ENCODE measurements at regions not wholly inside any gene's neighbourhood (a gene's known extent, or its start where the extent isn't known, plus 50 kb on each side); places are given as distances from the start of the nearest gene placed in this dataset.
"Not testable (repeated sequence)": the region's sequence is repeated elsewhere in the genome, so short reads cannot be mapped to it uniquely, and the experiment has no call there.

GRCh38 chr2:34731292-34731691 lies 1132.2 kb upstream of the FAM98A start:
- H3K27me3 ChIP-seq (ENCODE audit: control insufficient read depth in 1 of 2, insufficient read depth in 2 of 2, low read length in 2 of 2) = no peaks in the 10 kb centered on the region
- H3K27ac ChIP-seq (ENCODE audit: low read length) = no peak overlapping the region
- no peaks in the 10 kb centered on the region for H3K9me3 ChIP-seq (ENCODE audit: control insufficient read depth in 2 of 2, low read length in 2 of 2)
- H3K4me1 ChIP-seq (ENCODE audit: control insufficient read depth, insufficient read depth, low read length) = no peaks in the 10 kb centered on the region
- no peaks in the 10 kb centered on the region for H3K36me3 ChIP-seq (ENCODE audit: control insufficient read depth in 2 of 2, insufficient read depth in 2 of 2, low read length in 2 of 2)
- H3K4me3 ChIP-seq (ENCODE audit: low read length in 2 of 2) = no peak overlapping the region
- H3K9ac ChIP-seq (ENCODE audit: low read length in 2 of 2) = no peak overlapping the region

DNA sequence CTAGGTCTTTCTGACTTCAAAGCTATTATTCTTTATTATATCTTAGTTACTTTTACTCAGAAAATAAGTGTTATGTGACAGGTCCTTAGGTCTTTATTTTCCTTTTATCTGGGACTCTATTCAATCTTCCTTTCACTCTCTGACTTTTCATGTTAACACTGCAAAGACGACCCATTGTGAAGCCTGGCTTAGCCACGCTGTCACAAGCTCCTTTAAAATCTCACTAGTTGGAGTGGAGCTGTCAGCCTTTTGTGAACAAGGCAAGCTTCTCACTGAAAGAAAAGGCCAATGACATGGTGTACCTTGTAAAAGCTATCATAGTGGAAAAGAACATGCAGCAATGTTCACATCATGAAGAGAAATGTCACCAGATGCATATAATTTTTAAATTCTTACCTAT lies 1130.7 kb upstream of the FAM98A start:
- H3K36me3 ChIP-seq (ENCODE audit: control insufficient read depth in 2 of 2, insufficient read depth in 2 of 2, low read length in 2 of 2) = no peaks in the 10 kb centered on the region
- H3K9me3 ChIP-seq (ENCODE audit: control insufficient read depth in 2 of 2, low read length in 2 of 2) = no peaks in the 10 kb centered on the region
- no peaks in the 10 kb centered on the region for H3K4me1 ChIP-seq (ENCODE audit: control insufficient read depth, insufficient read depth, low read length)
- H3K9ac ChIP-seq (ENCODE audit: low read length in 2 of 2) = no peak overlapping the region
- H3K27ac ChIP-seq (ENCODE audit: low read length) = no peak overlapping the region
- no peaks in the 10 kb centered on the region for H3K27me3 ChIP-seq (ENCODE audit: control insufficient read depth in 1 of 2, insufficient read depth in 2 of 2, low read length in 2 of 2)
- no peak overlapping the region for H3K4me3 ChIP-seq (ENCODE audit: low read length in 2 of 2)

- H3K4me1 ChIP-seq (ENCODE audit: control insufficient read depth, insufficient read depth, low read length) = no peaks in the 10 kb centered on the region
- no peaks in the 10 kb centered on the region for H3K27me3 ChIP-seq (ENCODE audit: control insufficient read depth in 1 of 2, insufficient read depth in 2 of 2, low read length in 2 of 2)
- H3K9me3 ChIP-seq (ENCODE audit: control insufficient read depth in 2 of 2, low read length in 2 of 2) = no peaks in the 10 kb centered on the region
Observed at GRCh38 chr2:34724107-34724506, 1125.0 kb upstream of the FAM98A start.

GRCh38 chr2:34723683-34724082 lies 1124.6 kb upstream of the FAM98A start:
- no peaks in the 10 kb centered on the region for H3K36me3 ChIP-seq (ENCODE audit: control insufficient read depth in 2 of 2, insufficient read depth in 2 of 2, low read length in 2 of 2)
- no peaks in the 10 kb centered on the region for H3K9me3 ChIP-seq (ENCODE audit: control insufficient read depth in 2 of 2, low read length in 2 of 2)
- no peak overlapping the region for H3K9ac ChIP-seq (ENCODE audit: low read length in 2 of 2)
- no peak overlapping the region for H3K4me3 ChIP-seq (ENCODE audit: low read length in 2 of 2)
- H3K27ac ChIP-seq (ENCODE audit: low read length) = no peak overlapping the region
- no peaks in the 10 kb centered on the region for H3K4me1 ChIP-seq (ENCODE audit: control insufficient read depth, insufficient read depth, low read length)
- no peaks in the 10 kb centered on the region for H3K27me3 ChIP-seq (ENCODE audit: control insufficient read depth in 1 of 2, insufficient read depth in 2 of 2, low read length in 2 of 2)

More at GRCh38 chr2:34724107-34724506, 1125.0 kb upstream of the FAM98A start:
- H3K4me3 ChIP-seq (ENCODE audit: low read length in 2 of 2) = no peak overlapping the region
- H3K36me3 ChIP-seq (ENCODE audit: control insufficient read depth in 2 of 2, insufficient read depth in 2 of 2, low read length in 2 of 2) = no peaks in the 10 kb centered on the region
- H3K9ac ChIP-seq (ENCODE audit: low read length in 2 of 2) = no peak overlapping the region
- no peak overlapping the region for H3K27ac ChIP-seq (ENCODE audit: low read length)

GRCh38 chr2:34719206-34719605 lies 1120.1 kb upstream of the FAM98A start:
- Histone ChIP-seq H3K27ac (ENCODE audit: low read length) (no peak overlapping the region), H3K4me3 (ENCODE audit: low read length in 2 of 2) (no peak overlapping the region), H3K9ac (ENCODE audit: low read length in 2 of 2) (no peak overlapping the region), H3K27me3 (ENCODE audit: control insufficient read depth in 1 of 2, insufficient read depth in 2 of 2, low read length in 2 of 2) (no peaks in the 10 kb centered on the region), H3K4me1 (ENCODE audit: control insufficient read depth, insufficient read depth, low read length) (no peaks in the 10 kb centered on the region), H3K9me3 (ENCODE audit: control insufficient read depth in 2 of 2, low read length in 2 of 2) (no peaks in the 10 kb centered on the region), H3K36me3 (ENCODE audit: control insufficient read depth in 2 of 2, insufficient read depth in 2 of 2, low read length in 2 of 2) (no peaks in the 10 kb centered on the region)

- Histone ChIP-seq H3K9me3 (ENCODE audit: control insufficient read depth in 2 of 2, low read length in 2 of 2) (no peaks in the 10 kb centered on the region), H3K4me3 (ENCODE audit: low read length in 2 of 2) (no peak overlapping the region), H3K27ac (ENCODE audit: low read length) (no peak overlapping the region), H3K27me3 (ENCODE audit: control insufficient read depth in 1 of 2, insufficient read depth in 2 of 2, low read length in 2 of 2) (no peaks in the 10 kb centered on the region), H3K9ac (ENCODE audit: low read length in 2 of 2) (no peak overlapping the region), H3K36me3 (ENCODE audit: control insufficient read depth in 2 of 2, insufficient read depth in 2 of 2, low read length in 2 of 2) (no peaks in the 10 kb centered on the region), H3K4me1 (ENCODE audit: control insufficient read depth, insufficient read depth, low read length) (no peaks in the 10 kb centered on the region)
Observed at GRCh38 chr2:34705551-34706247, 1106.6 kb upstream of the FAM98A start.

- H3K36me3 ChIP-seq (ENCODE audit: control insufficient read depth in 2 of 2, insufficient read depth in 2 of 2, low read length in 2 of 2) = no peaks in the 10 kb centered on the region
- no peak overlapping the region for H3K27ac ChIP-seq (ENCODE audit: low read length)
- H3K9ac ChIP-seq (ENCODE audit: low read length in 2 of 2) = no peak overlapping the region
- H3K4me3 ChIP-seq (ENCODE audit: low read length in 2 of 2) = no peak overlapping the region
- no peaks in the 10 kb centered on the region for H3K9me3 ChIP-seq (ENCODE audit: control insufficient read depth in 2 of 2, low read length in 2 of 2)
- H3K27me3 ChIP-seq (ENCODE audit: control insufficient read depth in 1 of 2, insufficient read depth in 2 of 2, low read length in 2 of 2) = no peaks in the 10 kb centered on the region
- no peaks in the 10 kb centered on the region for H3K4me1 ChIP-seq (ENCODE audit: control insufficient read depth, insufficient read depth, low read length)
Observed at GRCh38 chr2:34703292-34703691, 1104.2 kb upstream of the FAM98A start.

GRCh38 chr2:34702391-34702790 lies 1103.3 kb upstream of the FAM98A start:
- not testable (repeated sequence) for H3K4me3 ChIP-seq (ENCODE audit: low read length in 2 of 2); H3K9ac ChIP-seq (ENCODE audit: low read length in 2 of 2); H3K27me3 ChIP-seq (ENCODE audit: control insufficient read depth in 1 of 2, insufficient read depth in 2 of 2, low read length in 2 of 2); H3K4me1 ChIP-seq (ENCODE audit: control insufficient read depth, insufficient read depth, low read length); H3K36me3 ChIP-seq (ENCODE audit: control insufficient read depth in 2 of 2, insufficient read depth in 2 of 2, low read length in 2 of 2); H3K27ac ChIP-seq (ENCODE audit: low read length); H3K9me3 ChIP-seq (ENCODE audit: control insufficient read depth in 2 of 2, low read length in 2 of 2)

GRCh38 chr2:34677591-34677990 lies 1078.5 kb upstream of the FAM98A start:
- H3K4me1 ChIP-seq (ENCODE audit: control insufficient read depth, insufficient read depth, low read length); H3K27ac ChIP-seq (ENCODE audit: low read length); H3K27me3 ChIP-seq (ENCODE audit: control insufficient read depth in 1 of 2, insufficient read depth in 2 of 2, low read length in 2 of 2); H3K9ac ChIP-seq (ENCODE audit: low read length in 2 of 2); H3K4me3 ChIP-seq (ENCODE audit: low read length in 2 of 2); H3K36me3 ChIP-seq (ENCODE audit: control insufficient read depth in 2 of 2, insufficient read depth in 2 of 2, low read length in 2 of 2); H3K9me3 ChIP-seq (ENCODE audit: control insufficient read depth in 2 of 2, low read length in 2 of 2): not testable (repeated sequence)

DNA sequence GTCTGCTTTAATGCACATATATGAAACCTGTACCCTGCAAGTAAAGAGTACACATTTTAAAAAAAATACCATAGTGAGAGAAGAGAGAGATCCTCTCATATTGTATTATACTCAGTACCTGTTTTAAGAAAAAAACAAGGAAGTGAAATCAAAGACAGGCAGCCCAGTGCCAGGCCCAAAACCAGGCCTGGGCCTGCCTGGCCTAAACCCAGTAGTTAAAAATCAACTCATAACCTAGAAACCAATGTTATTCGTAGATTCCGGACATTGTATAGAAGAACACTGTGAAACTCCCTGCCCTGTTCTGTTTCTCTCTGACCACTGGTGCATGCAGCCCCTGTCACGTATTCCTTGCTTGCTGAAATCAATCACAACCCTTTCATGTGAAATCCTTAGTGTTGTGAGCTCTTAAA lies 1078.0 kb upstream of the FAM98A start:
- not testable (repeated sequence) for H3K36me3 ChIP-seq (ENCODE audit: control insufficient read depth in 2 of 2, insufficient read depth in 2 of 2, low read length in 2 of 2); H3K9ac ChIP-seq (ENCODE audit: low read length in 2 of 2); H3K27ac ChIP-seq (ENCODE audit: low read length); H3K27me3 ChIP-seq (ENCODE audit: control insufficient read depth in 1 of 2, insufficient read depth in 2 of 2, low read length in 2 of 2); H3K4me1 ChIP-seq (ENCODE audit: control insufficient read depth, insufficient read depth, low read length); H3K9me3 ChIP-seq (ENCODE audit: control insufficient read depth in 2 of 2, low read length in 2 of 2); H3K4me3 ChIP-seq (ENCODE audit: low read length in 2 of 2)

DNA sequence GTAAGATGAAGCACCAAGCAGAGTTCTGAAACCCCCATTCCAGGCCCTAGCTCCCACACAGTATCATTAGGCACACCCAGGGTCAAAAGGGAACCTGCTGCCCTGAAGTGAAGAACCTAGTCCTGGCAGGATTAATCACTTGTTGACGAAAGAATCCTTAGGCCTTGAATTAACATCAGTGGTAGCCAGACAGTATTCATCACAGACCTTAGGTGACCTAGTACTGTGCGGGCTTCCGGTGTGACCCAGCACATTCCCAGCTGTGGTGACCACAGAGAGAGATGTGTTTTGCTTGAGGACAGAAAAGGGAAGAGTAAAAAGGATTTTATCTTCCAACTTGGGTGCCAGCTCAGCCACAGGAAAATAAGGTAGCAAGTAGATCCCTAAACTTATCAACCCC lies 1071.4 kb upstream of the FAM98A start:
- H3K4me3 ChIP-seq (ENCODE audit: low read length in 2 of 2) = no peak overlapping the region

More for the DNA sequence above, 1071.4 kb upstream of the FAM98A start:
- Histone ChIP-seq H3K9me3 (ENCODE audit: control insufficient read depth in 2 of 2, low read length in 2 of 2) (no peaks in the 10 kb centered on the region), H3K9ac (ENCODE audit: low read length in 2 of 2) (no peak overlapping the region), H3K27ac (ENCODE audit: low read length) (no peak overlapping the region), H3K4me1 (ENCODE audit: control insufficient read depth, insufficient read depth, low read length) (no peaks in the 10 kb centered on the region), H3K36me3 (ENCODE audit: control insufficient read depth in 2 of 2, insufficient read depth in 2 of 2, low read length in 2 of 2) (no peaks in the 10 kb centered on the region), H3K27me3 (ENCODE audit: control insufficient read depth in 1 of 2, insufficient read depth in 2 of 2, low read length in 2 of 2) (no peaks in the 10 kb centered on the region)
